GOT3 (cell line): ENCODE measurements at regions not wholly inside any gene's neighbourhood (a gene's known extent, or its start where the extent isn't known, plus 50 kb on each side); places are given as distances from the start of the nearest gene placed in this dataset.
"Not testable (repeated sequence)": the region's sequence is repeated elsewhere in the genome, so short reads cannot be mapped to it uniquely, and the experiment has no call there.

Experiments
- DNase-seq: peaks from one replicate; lab custom pipeline; 2025; ENCODE audit warnings: mixed read lengths; lab: John Stamatoyannopoulos, UW

GRCh38 chr6:15081447-15081846, 164.4 kb upstream of the JARID2 start:
- DNase-seq: no peak

GRCh38 chr6:15082708-15083107, 163.2 kb upstream of the JARID2 start:
- no peak for DNase-seq

- DNase-seq: no peak
Measured at GRCh38 chr6:15086348-15087158, 159.3 kb upstream of the JARID2 start.

- DNase-seq: no peak
Measured at GRCh38 chr6:15087186-15087589, 158.7 kb upstream of the JARID2 start.

- DNase-seq: no peak
Measured at GRCh38 chr6:15088904-15089568, 156.8 kb upstream of the JARID2 start.

- DNase-seq: no peak
Measured at GRCh38 chr6:15089569-15090144, 156.2 kb upstream of the JARID2 start.

- DNase-seq: no peak
Measured at GRCh38 chr6:15090145-15090579, 155.7 kb upstream of the JARID2 start.

GRCh38 chr6:15090745-15091384, 155.0 kb upstream of the JARID2 start:
- DNase-seq: no peak

- DNase-seq: no peak
Measured at GRCh38 chr6:15096894-15097837, 148.7 kb upstream of the JARID2 start.

GRCh38 chr6:15101130-15101529, 144.7 kb upstream of the JARID2 start:
- DNase-seq: no peak

GRCh38 chr6:15102241-15102640, 143.6 kb upstream of the JARID2 start:
- no peak for DNase-seq

GRCh38 chr6:15106958-15107643, 138.8 kb upstream of the JARID2 start:
- no peak for DNase-seq

GRCh38 chr6:15107644-15108382, 138.1 kb upstream of the JARID2 start:
- no peak for DNase-seq

GRCh38 chr6:15108383-15108715, 137.5 kb upstream of the JARID2 start:
- DNase-seq: no peak

GRCh38 chr6:15109338-15110090, 136.4 kb upstream of the JARID2 start:
- no peak for DNase-seq

GRCh38 chr6:15110726-15111354, 135.0 kb upstream of the JARID2 start:
- DNase-seq: no peak

GRCh38 chr6:15111576-15111975, 134.3 kb upstream of the JARID2 start:
- not testable (repeated sequence) for DNase-seq

- no peak for DNase-seq
Measured at GRCh38 chr6:15113587-15113986, 132.3 kb upstream of the JARID2 start.

- DNase-seq: no peak
Measured at GRCh38 chr6:15114061-15114460, 131.8 kb upstream of the JARID2 start.
